GM21619 (cell line): ENCODE measurements at regions not wholly inside any gene's neighbourhood (a gene's known extent, or its start where the extent isn't known, plus 50 kb on each side); places are given as distances from the start of the nearest gene placed in this dataset.
"Not testable (repeated sequence)": the region's sequence is repeated elsewhere in the genome, so short reads cannot be mapped to it uniquely, and the experiment has no call there.

ENCODE experiments used
- ATAC-seq: cut with Tn5 transposase; IDR thresholded peaks from one replicate; pipeline ENCODE4 v1.9.1; 2021; ENCODE audit not compliant: unreplicated experiment

- not testable (repeated sequence) for ATAC-seq
These were observed 237.1 kb upstream of the NT5E start for GRCh38 chr6:85212794-85213193.

- no peak for ATAC-seq
These were observed 254.6 kb upstream of the NT5E start for GRCh38 chr6:85195243-85195642.

GRCh38 chr6:85193339-85193738, 256.5 kb upstream of the NT5E start:
- no peak for ATAC-seq

- no peak for ATAC-seq
These were observed 257.3 kb upstream of the NT5E start for GRCh38 chr6:85192596-85192995.

GRCh38 chr6:85192186-85192585, 257.7 kb upstream of the NT5E start:
- ATAC-seq: no peak

GRCh38 chr6:85191656-85192055, 258.2 kb upstream of the NT5E start:
- ATAC-seq: no peak

GRCh38 chr6:85186546-85187175, 263.2 kb upstream of the NT5E start:
- no peak for ATAC-seq

- no peak for ATAC-seq
These were observed 263.9 kb upstream of the NT5E start for GRCh38 chr6:85185977-85186376.

GRCh38 chr6:85183841-85184240, 266.0 kb upstream of the NT5E start:
- no peak for ATAC-seq

- ATAC-seq: no peak
These were observed 277.2 kb upstream of the NT5E start for GRCh38 chr6:85172705-85173104.

- ATAC-seq: no peak
These were observed 277.7 kb upstream of the NT5E start for GRCh38 chr6:85172161-85172560.

GRCh38 chr6:85169189-85169588, 280.7 kb upstream of the NT5E start:
- ATAC-seq: no peak

GRCh38 chr6:85168146-85168545, 281.7 kb upstream of the NT5E start:
- no peak for ATAC-seq

GRCh38 chr6:85166114-85166741, 283.7 kb upstream of the NT5E start:
- no peak for ATAC-seq

GRCh38 chr6:85163156-85164080, 286.5 kb upstream of the NT5E start:
- ATAC-seq: no peak

GRCh38 chr6:85157311-85157710, 292.6 kb upstream of the NT5E start:
- no peak for ATAC-seq

GRCh38 chr6:85143676-85144075, 306.2 kb upstream of the NT5E start:
- no peak for ATAC-seq

- no peak for ATAC-seq
These were observed 312.0 kb upstream of the NT5E start for GRCh38 chr6:85137865-85138264.

GRCh38 chr6:85136310-85136709, 313.6 kb upstream of the NT5E start:
- no peak for ATAC-seq

GRCh38 chr6:85135376-85136094, 314.3 kb upstream of the NT5E start:
- no peak for ATAC-seq

- no peak for ATAC-seq
These were observed 315.7 kb upstream of the NT5E start for GRCh38 chr6:85134172-85134571.
